ENCODE measurements at regions not wholly inside any gene's neighbourhood (a gene's known extent, or its start where the extent isn't known, plus 50 kb on each side); places are given as distances from the start of the nearest gene placed in this dataset.

DNA sequence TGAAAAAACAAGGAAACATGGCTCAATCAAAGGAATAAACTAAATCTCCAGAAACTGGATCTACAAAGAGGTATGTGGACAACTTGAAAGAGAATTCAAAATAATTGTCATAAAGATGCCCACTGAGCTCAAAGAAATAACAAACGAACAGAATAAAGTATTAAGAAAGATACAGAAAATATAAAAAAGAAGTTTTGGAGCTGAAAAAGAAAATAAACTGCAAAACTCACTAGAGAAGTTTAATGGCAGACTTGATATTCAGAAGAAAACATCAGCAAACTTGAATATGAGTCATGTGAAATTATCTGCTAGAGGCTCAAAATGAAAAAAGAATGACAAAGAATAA, 208.1 kb upstream of the SAMSN1 start:
- no peak overlapping the region for H3K9ac ChIP-seq (ENCODE audit: control insufficient read depth, extremely low read depth, insufficient read depth, low read length)
- no peaks in the 10 kb centered on the region for H3K27me3 ChIP-seq (ENCODE audit: control insufficient read depth, extremely low read depth, insufficient read depth, low read length)
- FAIRE-seq (no peak), DNase-seq (ENCODE audit: low read depth, low spot score) (no peak)
- no peak overlapping the region for H3K4me2 ChIP-seq (ENCODE audit: control insufficient read depth, extremely low read depth, insufficient read depth, low read depth, low read length)
- no peak overlapping the region for H2AFZ ChIP-seq (ENCODE audit: control insufficient read depth, low read length)
- no peaks in the 10 kb centered on the region for H3K4me1 ChIP-seq (ENCODE audit: control insufficient read depth, extremely low read depth, insufficient read depth, low read length)
- no peaks in the 10 kb centered on the region for H3K9me3 ChIP-seq (ENCODE audit: control insufficient read depth, low read depth, low read length)
- H3K27ac ChIP-seq (ENCODE audit: control insufficient read depth, insufficient read depth, low read length) = no peak overlapping the region
- no peaks in the 10 kb centered on the region for H3K79me2 ChIP-seq (ENCODE audit: control insufficient read depth, insufficient read depth, low read length)
- TF ChIP-seq, protein P1, sequence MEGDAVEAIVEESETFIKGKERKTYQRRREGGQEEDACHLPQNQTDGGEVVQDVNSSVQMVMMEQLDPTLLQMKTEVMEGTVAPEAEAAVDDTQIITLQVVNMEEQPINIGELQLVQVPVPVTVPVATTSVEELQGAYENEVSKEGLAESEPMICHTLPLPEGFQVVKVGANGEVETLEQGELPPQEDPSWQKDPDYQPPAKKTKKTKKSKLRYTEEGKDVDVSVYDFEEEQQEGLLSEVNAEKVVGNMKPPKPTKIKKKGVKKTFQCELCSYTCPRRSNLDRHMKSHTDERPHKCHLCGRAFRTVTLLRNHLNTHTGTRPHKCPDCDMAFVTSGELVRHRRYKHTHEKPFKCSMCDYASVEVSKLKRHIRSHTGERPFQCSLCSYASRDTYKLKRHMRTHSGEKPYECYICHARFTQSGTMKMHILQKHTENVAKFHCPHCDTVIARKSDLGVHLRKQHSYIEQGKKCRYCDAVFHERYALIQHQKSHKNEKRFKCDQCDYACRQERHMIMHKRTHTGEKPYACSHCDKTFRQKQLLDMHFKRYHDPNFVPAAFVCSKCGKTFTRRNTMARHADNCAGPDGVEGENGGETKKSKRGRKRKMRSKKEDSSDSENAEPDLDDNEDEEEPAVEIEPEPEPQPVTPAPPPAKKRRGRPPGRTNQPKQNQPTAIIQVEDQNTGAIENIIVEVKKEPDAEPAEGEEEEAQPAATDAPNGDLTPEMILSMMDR (optimal IDR thresholded peaks at IDR 0.05 in 1 of 3, IDR thresholded peaks at IDR 0.05 in 1 of 3, conservative IDR thresholded peaks at IDR 0.05 in 1 of 3; ENCODE audit: extremely low read depth in 1 of 3, insufficient read depth in 2 of 3, low read length in 3 of 3) = no peak
- TF ChIP-seq EZH2 (IDR thresholded peaks at IDR 0.05; ENCODE audit: low read length) = no peak
- no peaks in the 10 kb centered on the region for H4K20me1 ChIP-seq (ENCODE audit: control insufficient read depth, extremely low read depth, insufficient read depth, low read length)
- no peaks in the 10 kb centered on the region for H3K36me3 ChIP-seq (ENCODE audit: control insufficient read depth in 2 of 2, extremely low read depth in 1 of 2, insufficient read depth in 2 of 2, low read length in 2 of 2)
- H3K4me3 ChIP-seq (ENCODE audit: control insufficient read depth in 2 of 3, extremely low read depth in 1 of 3, insufficient read depth in 2 of 3, low read depth in 1 of 3, low read length in 3 of 3) = no peak overlapping the region
- dilution Hi-C loops (cut with MboI; ENCODE audit: extremely low pct_ligation_motif_present, low sequenced_read_pairs) = loop anchor here (25.0 kb wide), 1 partner anchor 317 kb away; no protein-coding TSS in a partner anchor
- H3K9me1 ChIP-seq (ENCODE audit: control insufficient read depth, extremely low read depth, insufficient read depth, low read length) = no peaks in the 10 kb centered on the region

- no peaks in the 10 kb centered on the region for H3K9me3 ChIP-seq (ENCODE audit: control insufficient read depth, low read depth, low read length)
- H2AFZ ChIP-seq (ENCODE audit: control insufficient read depth, low read length) = no peak overlapping the region
- no peaks in the 10 kb centered on the region for H3K36me3 ChIP-seq (ENCODE audit: control insufficient read depth in 2 of 2, extremely low read depth in 1 of 2, insufficient read depth in 2 of 2, low read length in 2 of 2)
- H3K9me1 ChIP-seq (ENCODE audit: control insufficient read depth, extremely low read depth, insufficient read depth, low read length) = no peaks in the 10 kb centered on the region
- no peaks in the 10 kb centered on the region for H3K4me1 ChIP-seq (ENCODE audit: control insufficient read depth, extremely low read depth, insufficient read depth, low read length)
- H3K9ac ChIP-seq (ENCODE audit: control insufficient read depth, extremely low read depth, insufficient read depth, low read length) = no peak overlapping the region
- H3K4me3 ChIP-seq (ENCODE audit: control insufficient read depth in 2 of 3, extremely low read depth in 1 of 3, insufficient read depth in 2 of 3, low read depth in 1 of 3, low read length in 3 of 3) = no peak overlapping the region
- H3K27me3 ChIP-seq (ENCODE audit: control insufficient read depth, extremely low read depth, insufficient read depth, low read length) = no peaks in the 10 kb centered on the region
- FAIRE-seq (no peak), DNase-seq (ENCODE audit: low read depth, low spot score) (no peak)
- no peak overlapping the region for H3K27ac ChIP-seq (ENCODE audit: control insufficient read depth, insufficient read depth, low read length)
- TF ChIP-seq, protein P1 (optimal IDR thresholded peaks at IDR 0.05 in 1 of 3, IDR thresholded peaks at IDR 0.05 in 1 of 3, conservative IDR thresholded peaks at IDR 0.05 in 1 of 3; ENCODE audit: extremely low read depth in 1 of 3, insufficient read depth in 2 of 3, low read length in 3 of 3) = no peak
- TF ChIP-seq EZH2 (IDR thresholded peaks at IDR 0.05; ENCODE audit: low read length) = no peak
- H3K79me2 ChIP-seq (ENCODE audit: control insufficient read depth, insufficient read depth, low read length) = no peaks in the 10 kb centered on the region
- no peaks in the 10 kb centered on the region for H4K20me1 ChIP-seq (ENCODE audit: control insufficient read depth, extremely low read depth, insufficient read depth, low read length)
- dilution Hi-C loops (cut with MboI; ENCODE audit: extremely low pct_ligation_motif_present, low sequenced_read_pairs) = loop anchor here (25.0 kb wide), 1 partner anchor 316 kb away; no protein-coding TSS in a partner anchor
- no peak overlapping the region for H3K4me2 ChIP-seq (ENCODE audit: control insufficient read depth, extremely low read depth, insufficient read depth, low read depth, low read length)
These were observed 207.5 kb upstream of the SAMSN1 start for GRCh38 chr21:14753466-14754258.
